ENCODE measurements at regions not wholly inside any gene's neighbourhood (a gene's known extent, or its start where the extent isn't known, plus 50 kb on each side); places are given as distances from the start of the nearest gene placed in this dataset.

GRCh38 chr4:127138586-127138985, 494.2 kb upstream of the INTU start:
- H3K4me1 Mint-ChIP-seq (ENCODE audit: unreplicated experiment) = no peaks in the 10 kb centered on the region
- H3K27me3 Mint-ChIP-seq (ENCODE audit: unreplicated experiment) = no peaks in the 10 kb centered on the region
- H3K4me3 Mint-ChIP-seq (ENCODE audit: unreplicated experiment) = no peak overlapping the region
- TF ChIP-seq CTCF (IDR thresholded peaks at IDR 0.05; ENCODE audit: unreplicated experiment) = no peak
- H3K36me3 Mint-ChIP-seq (ENCODE audit: low read depth, unreplicated experiment) = no peaks in the 10 kb centered on the region
- DNase-seq (ENCODE audit: low spot score) = no peak
- H3K9me3 Mint-ChIP-seq (ENCODE audit: unreplicated experiment) = no peaks in the 10 kb centered on the region
- no peak overlapping the region for H3K27ac Mint-ChIP-seq (ENCODE audit: unreplicated experiment)

- TF ChIP-seq CTCF (IDR thresholded peaks at IDR 0.05; ENCODE audit: unreplicated experiment) = no peak
- Mint-ChIP-seq H3K4me3 (ENCODE audit: unreplicated experiment) (no peak overlapping the region), H3K4me1 (ENCODE audit: unreplicated experiment) (no peaks in the 10 kb centered on the region), H3K27ac (ENCODE audit: unreplicated experiment) (no peak overlapping the region), H3K9me3 (ENCODE audit: unreplicated experiment) (no peaks in the 10 kb centered on the region), H3K27me3 (ENCODE audit: unreplicated experiment) (no peaks in the 10 kb centered on the region), H3K36me3 (ENCODE audit: low read depth, unreplicated experiment) (no peaks in the 10 kb centered on the region)
- DNase-seq (ENCODE audit: low spot score) = no peak
Measured at GRCh38 chr4:127139788-127140286, 492.9 kb upstream of the INTU start.

- H3K27ac Mint-ChIP-seq (ENCODE audit: unreplicated experiment) = no peak overlapping the region
- DNase-seq (ENCODE audit: low spot score) = no peak
- H3K36me3 Mint-ChIP-seq (ENCODE audit: low read depth, unreplicated experiment) = no peaks in the 10 kb centered on the region
- H3K27me3 Mint-ChIP-seq (ENCODE audit: unreplicated experiment) = no peaks in the 10 kb centered on the region
- no peaks in the 10 kb centered on the region for H3K4me1 Mint-ChIP-seq (ENCODE audit: unreplicated experiment)
- TF ChIP-seq CTCF (IDR thresholded peaks at IDR 0.05; ENCODE audit: unreplicated experiment) = no peak
- H3K4me3 Mint-ChIP-seq (ENCODE audit: unreplicated experiment) = no peak overlapping the region
- no peaks in the 10 kb centered on the region for H3K9me3 Mint-ChIP-seq (ENCODE audit: unreplicated experiment)
Measured at GRCh38 chr4:127140306-127140705, 492.5 kb upstream of the INTU start.

- no peaks in the 10 kb centered on the region for H3K4me1 Mint-ChIP-seq (ENCODE audit: unreplicated experiment)
- H3K36me3 Mint-ChIP-seq (ENCODE audit: low read depth, unreplicated experiment) = no peaks in the 10 kb centered on the region
- no peak overlapping the region for H3K27ac Mint-ChIP-seq (ENCODE audit: unreplicated experiment)
- H3K9me3 Mint-ChIP-seq (ENCODE audit: unreplicated experiment) = no peaks in the 10 kb centered on the region
- H3K27me3 Mint-ChIP-seq (ENCODE audit: unreplicated experiment) = no peaks in the 10 kb centered on the region
- DNase-seq (ENCODE audit: low spot score) = no peak
- no peak for TF ChIP-seq CTCF (IDR thresholded peaks at IDR 0.05; ENCODE audit: unreplicated experiment)
- H3K4me3 Mint-ChIP-seq (ENCODE audit: unreplicated experiment) = no peak overlapping the region
Measured at GRCh38 chr4:127141856-127142255, 490.9 kb upstream of the INTU start.

- no peaks in the 10 kb centered on the region for H3K4me1 Mint-ChIP-seq (ENCODE audit: unreplicated experiment)
- no peaks in the 10 kb centered on the region for H3K9me3 Mint-ChIP-seq (ENCODE audit: unreplicated experiment)
- no peaks in the 10 kb centered on the region for H3K36me3 Mint-ChIP-seq (ENCODE audit: low read depth, unreplicated experiment)
- H3K27me3 Mint-ChIP-seq (ENCODE audit: unreplicated experiment) = no peaks in the 10 kb centered on the region
- TF ChIP-seq CTCF (IDR thresholded peaks at IDR 0.05; ENCODE audit: unreplicated experiment) = no peak
- no peak for DNase-seq (ENCODE audit: low spot score)
- H3K27ac Mint-ChIP-seq (ENCODE audit: unreplicated experiment) = no peak overlapping the region
- H3K4me3 Mint-ChIP-seq (ENCODE audit: unreplicated experiment) = no peak overlapping the region
Measured at GRCh38 chr4:127143460-127144195, 489.1 kb upstream of the INTU start.
